IMR-90 (cell line): ENCODE measurements at regions not wholly inside any gene's neighbourhood (a gene's known extent, or its start where the extent isn't known, plus 50 kb on each side); places are given as distances from the start of the nearest gene placed in this dataset.

Experiments
- FOS ChIP-seq: fragments of 150-350 bp; IDR thresholded peaks from 2 replicates; pipeline ENCODE4 v1.6.1; 2016; ENCODE audit warnings: low read depth, low read length
- MAFK ChIP-seq: IDR thresholded peaks from 2 replicates; pipeline ENCODE4 v1.6.1; 2012; ENCODE audit warnings: low read depth, low read length, improper control_type of control experiment
- MAZ ChIP-seq: IDR thresholded peaks from 2 replicates; pipeline ENCODE4 v1.6.1; 2012; ENCODE audit warnings: low read depth, mild to moderate bottlenecking, low read length, improper control_type of control experiment, moderate library complexity, borderline replicate concordance
- NFE2L2 ChIP-seq: fragments of 150-350 bp; IDR thresholded peaks from 2 replicates; pipeline ENCODE4 v1.6.1; 2016; ENCODE audit warnings: low read depth, mild to moderate bottlenecking, low read length
- POLR2A ChIP-seq: IDR thresholded peaks from 2 replicates; pipeline ENCODE4 v1.6.1; 2012; ENCODE audit warnings: mild to moderate bottlenecking, low read depth, low read length
- RCOR1 ChIP-seq: IDR thresholded peaks from 2 replicates; pipeline ENCODE4 v1.6.1; 2012; ENCODE audit warnings: mild to moderate bottlenecking, low read length, improper control_type of control experiment; ENCODE audit not compliant: insufficient replicate concordance
- SMC3 ChIP-seq: fragments of 150-350 bp; IDR thresholded peaks from 2 replicates; pipeline ENCODE4 v1.6.1; 2016; ENCODE audit warnings: low read depth, mild to moderate bottlenecking, antibody characterized with exemption, low read length, moderate library complexity
- TF ChIP-seq, protein P1 (sequence below): conservative IDR thresholded peaks from 2 replicates; pipeline ENCODE4 v1.5.1; 2012; ENCODE audit warnings: mild to moderate bottlenecking, low read depth, low read length, improper control_type of control experiment
- TF ChIP-seq, protein P2 (sequence below): fragments of 150-350 bp; IDR thresholded peaks from 2 replicates; pipeline ENCODE4 v1.6.1; 2016; ENCODE audit warnings: low read depth, mild to moderate bottlenecking, low read length, moderate library complexity, borderline replicate concordance

DNA sequence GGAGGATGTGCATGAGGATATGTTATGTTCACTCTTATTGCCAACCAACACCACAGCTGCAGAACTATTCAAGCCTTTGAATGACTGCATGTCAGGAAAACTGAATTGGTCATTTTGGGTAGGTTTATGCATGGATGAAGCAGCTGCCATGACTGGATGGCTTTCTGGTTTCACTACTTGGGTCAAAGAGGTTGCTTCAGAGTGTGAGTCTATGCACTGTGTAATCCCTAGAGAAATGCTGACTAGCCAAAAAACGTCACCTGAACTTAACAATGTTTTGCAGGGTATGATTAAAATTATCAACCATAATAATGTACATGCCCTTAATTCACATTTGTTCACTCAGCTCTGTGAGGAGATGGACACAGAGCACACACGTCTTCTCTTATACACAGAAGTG is 206.7 kb upstream of the RBBP8 start:
- TF ChIP-seq, protein P1, sequence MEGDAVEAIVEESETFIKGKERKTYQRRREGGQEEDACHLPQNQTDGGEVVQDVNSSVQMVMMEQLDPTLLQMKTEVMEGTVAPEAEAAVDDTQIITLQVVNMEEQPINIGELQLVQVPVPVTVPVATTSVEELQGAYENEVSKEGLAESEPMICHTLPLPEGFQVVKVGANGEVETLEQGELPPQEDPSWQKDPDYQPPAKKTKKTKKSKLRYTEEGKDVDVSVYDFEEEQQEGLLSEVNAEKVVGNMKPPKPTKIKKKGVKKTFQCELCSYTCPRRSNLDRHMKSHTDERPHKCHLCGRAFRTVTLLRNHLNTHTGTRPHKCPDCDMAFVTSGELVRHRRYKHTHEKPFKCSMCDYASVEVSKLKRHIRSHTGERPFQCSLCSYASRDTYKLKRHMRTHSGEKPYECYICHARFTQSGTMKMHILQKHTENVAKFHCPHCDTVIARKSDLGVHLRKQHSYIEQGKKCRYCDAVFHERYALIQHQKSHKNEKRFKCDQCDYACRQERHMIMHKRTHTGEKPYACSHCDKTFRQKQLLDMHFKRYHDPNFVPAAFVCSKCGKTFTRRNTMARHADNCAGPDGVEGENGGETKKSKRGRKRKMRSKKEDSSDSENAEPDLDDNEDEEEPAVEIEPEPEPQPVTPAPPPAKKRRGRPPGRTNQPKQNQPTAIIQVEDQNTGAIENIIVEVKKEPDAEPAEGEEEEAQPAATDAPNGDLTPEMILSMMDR, result no peak
- TF ChIP-seq, protein P2, sequence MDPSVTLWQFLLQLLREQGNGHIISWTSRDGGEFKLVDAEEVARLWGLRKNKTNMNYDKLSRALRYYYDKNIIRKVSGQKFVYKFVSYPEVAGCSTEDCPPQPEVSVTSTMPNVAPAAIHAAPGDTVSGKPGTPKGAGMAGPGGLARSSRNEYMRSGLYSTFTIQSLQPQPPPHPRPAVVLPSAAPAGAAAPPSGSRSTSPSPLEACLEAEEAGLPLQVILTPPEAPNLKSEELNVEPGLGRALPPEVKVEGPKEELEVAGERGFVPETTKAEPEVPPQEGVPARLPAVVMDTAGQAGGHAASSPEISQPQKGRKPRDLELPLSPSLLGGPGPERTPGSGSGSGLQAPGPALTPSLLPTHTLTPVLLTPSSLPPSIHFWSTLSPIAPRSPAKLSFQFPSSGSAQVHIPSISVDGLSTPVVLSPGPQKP, result no peak
- no peak for TF ChIP-seq MAZ
- no peak for TF ChIP-seq NFE2L2
- TF ChIP-seq POLR2A, result no peak
- TF ChIP-seq RCOR1, result no peak
- TF ChIP-seq FOS, result no peak
- no peak for TF ChIP-seq SMC3
- peak; percentile 96 for TF ChIP-seq MAFK
